ENCODE measurements at regions not wholly inside any gene's neighbourhood (a gene's known extent, or its start where the extent isn't known, plus 50 kb on each side); places are given as distances from the start of the nearest gene placed in this dataset.

DNA sequence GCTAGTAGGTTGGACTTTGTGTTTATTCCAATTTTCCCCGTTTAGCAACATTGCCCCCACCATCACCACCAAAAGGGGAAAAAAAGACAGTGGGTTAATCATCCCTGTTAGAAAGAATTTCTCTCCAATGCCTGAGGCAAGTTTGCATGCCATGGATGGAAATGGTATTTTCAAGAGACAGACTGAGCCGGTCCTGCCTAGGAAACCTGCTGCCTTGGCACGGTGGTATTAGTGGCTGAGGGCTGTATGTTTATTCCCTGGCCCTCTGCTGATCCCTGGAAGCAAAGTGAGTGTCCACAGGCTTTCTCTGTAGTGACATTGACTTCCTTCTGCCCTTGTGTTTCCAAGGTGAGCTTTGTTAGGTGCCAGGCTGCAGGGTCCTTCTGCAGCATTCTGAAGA lies 427.0 kb upstream of the RBFOX1 start:
- DNase-seq (ENCODE audit: low read depth): no peak

GRCh38 chr16:6903671-6904070 lies 429.0 kb upstream of the RBFOX1 start:
- Histone ChIP-seq H3K36me3 (ENCODE audit: control insufficient read depth, insufficient read depth, low read length) (no peaks in the 10 kb centered on the region), H3K27me3 (ENCODE audit: control insufficient read depth, insufficient read depth, low read length) (no peaks in the 10 kb centered on the region), H3K4me3 (ENCODE audit: low read depth, low read length) (no peak overlapping the region)
- DNase-seq (ENCODE audit: low read depth): no peak
- TF ChIP-seq, protein P1, sequence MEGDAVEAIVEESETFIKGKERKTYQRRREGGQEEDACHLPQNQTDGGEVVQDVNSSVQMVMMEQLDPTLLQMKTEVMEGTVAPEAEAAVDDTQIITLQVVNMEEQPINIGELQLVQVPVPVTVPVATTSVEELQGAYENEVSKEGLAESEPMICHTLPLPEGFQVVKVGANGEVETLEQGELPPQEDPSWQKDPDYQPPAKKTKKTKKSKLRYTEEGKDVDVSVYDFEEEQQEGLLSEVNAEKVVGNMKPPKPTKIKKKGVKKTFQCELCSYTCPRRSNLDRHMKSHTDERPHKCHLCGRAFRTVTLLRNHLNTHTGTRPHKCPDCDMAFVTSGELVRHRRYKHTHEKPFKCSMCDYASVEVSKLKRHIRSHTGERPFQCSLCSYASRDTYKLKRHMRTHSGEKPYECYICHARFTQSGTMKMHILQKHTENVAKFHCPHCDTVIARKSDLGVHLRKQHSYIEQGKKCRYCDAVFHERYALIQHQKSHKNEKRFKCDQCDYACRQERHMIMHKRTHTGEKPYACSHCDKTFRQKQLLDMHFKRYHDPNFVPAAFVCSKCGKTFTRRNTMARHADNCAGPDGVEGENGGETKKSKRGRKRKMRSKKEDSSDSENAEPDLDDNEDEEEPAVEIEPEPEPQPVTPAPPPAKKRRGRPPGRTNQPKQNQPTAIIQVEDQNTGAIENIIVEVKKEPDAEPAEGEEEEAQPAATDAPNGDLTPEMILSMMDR (IDR thresholded peaks at IDR 0.05; ENCODE audit: insufficient read depth, low read depth, low read length): no peak
- POLR2A ChIA-PET: no interaction called here
- CTCF ChIA-PET: no interaction called here

More for the DNA sequence above, 427.0 kb upstream of the RBFOX1 start:
- CTCF ChIA-PET: no interaction called here
- Histone ChIP-seq H3K36me3 (ENCODE audit: control insufficient read depth, insufficient read depth, low read length) (no peaks in the 10 kb centered on the region), H3K4me3 (ENCODE audit: low read depth, low read length) (no peak overlapping the region), H3K27me3 (ENCODE audit: control insufficient read depth, insufficient read depth, low read length) (no peaks in the 10 kb centered on the region)
- POLR2A ChIA-PET: no interaction called here
- TF ChIP-seq, protein P1 (IDR thresholded peaks at IDR 0.05; ENCODE audit: insufficient read depth, low read depth, low read length): no peak

- Histone ChIP-seq H3K36me3 (ENCODE audit: control insufficient read depth, insufficient read depth, low read length) (no peaks in the 10 kb centered on the region), H3K4me3 (ENCODE audit: low read depth, low read length) (no peak overlapping the region), H3K27me3 (ENCODE audit: control insufficient read depth, insufficient read depth, low read length) (no peaks in the 10 kb centered on the region)
- TF ChIP-seq, protein P1 (IDR thresholded peaks at IDR 0.05; ENCODE audit: insufficient read depth, low read depth, low read length): no peak
- DNase-seq (ENCODE audit: low read depth): no peak
- CTCF ChIA-PET: no interaction called here
- POLR2A ChIA-PET: no interaction called here
Observed at GRCh38 chr16:6898896-6899295, 433.7 kb upstream of the RBFOX1 start.

- CTCF ChIA-PET: no interaction called here
- DNase-seq (ENCODE audit: low read depth): no peak
- no peaks in the 10 kb centered on the region for H3K27me3 ChIP-seq (ENCODE audit: control insufficient read depth, insufficient read depth, low read length)
- POLR2A ChIA-PET: no interaction called here
- H3K36me3 ChIP-seq (ENCODE audit: control insufficient read depth, insufficient read depth, low read length): no peaks in the 10 kb centered on the region
- H3K4me3 ChIP-seq (ENCODE audit: low read depth, low read length): no peak overlapping the region
- TF ChIP-seq, protein P1 (IDR thresholded peaks at IDR 0.05; ENCODE audit: insufficient read depth, low read depth, low read length): no peak
Observed at GRCh38 chr16:6897876-6898485, 434.7 kb upstream of the RBFOX1 start.

GRCh38 chr16:6892966-6893365 lies 439.7 kb upstream of the RBFOX1 start:
- no peak overlapping the region for H3K4me3 ChIP-seq (ENCODE audit: low read depth, low read length)
- DNase-seq (ENCODE audit: low read depth): no peak
- ChIA-PET POLR2A (no interaction called here), CTCF (no interaction called here)
- no peaks in the 10 kb centered on the region for H3K27me3 ChIP-seq (ENCODE audit: control insufficient read depth, insufficient read depth, low read length)
- H3K36me3 ChIP-seq (ENCODE audit: control insufficient read depth, insufficient read depth, low read length): no peaks in the 10 kb centered on the region
- TF ChIP-seq, protein P1 (IDR thresholded peaks at IDR 0.05; ENCODE audit: insufficient read depth, low read depth, low read length): no peak
